Colonic mucosa (tissue), 4 donors: ENCODE measurements at regions not wholly inside any gene's neighbourhood (a gene's known extent, or its start where the extent isn't known, plus 50 kb on each side); places are given as distances from the start of the nearest gene placed in this dataset.

Experiments
- DNase-seq: peaks from one replicate; pipeline ENCODE4 v3.0.0-alpha.2; 2020
- H3K27ac ChIP-seq: fragments of 200-600 bp; one replicate; pipeline ENCODE4 v1.8.0; 2021
- H3K27me3 ChIP-seq: fragments of 200-600 bp; one replicate; pipeline ENCODE4 v1.8.0; 2021
- H3K36me3 ChIP-seq: fragments of 200-600 bp; one replicate; pipeline ENCODE4 v1.8.0; 2021
- H3K4me1 ChIP-seq: fragments of 200-600 bp; one replicate; pipeline ENCODE4 v1.8.0; 2021; ENCODE audit warnings: mild to moderate bottlenecking
- H3K4me3 ChIP-seq: fragments of 200-600 bp; one replicate; pipeline ENCODE4 v1.8.0; 2021
- H3K9ac ChIP-seq, 2 donors: one replicate each; pipeline ENCODE4 v1.7.0; 2013; ENCODE audit warnings: control low read depth in 2 of 2, low read depth in 2 of 2, low read length in 2 of 2
- H3K9me3 ChIP-seq: fragments of 200-600 bp; one replicate; pipeline ENCODE4 v1.8.0; 2021
- CTCF ChIP-seq: fragments of 200-600 bp; IDR thresholded peaks from one replicate; pipeline ENCODE4 v1.8.0; 2022; ENCODE audit warnings: antibody characterized with exemption, mild to moderate bottlenecking
- intact Hi-C: fragments of 100-400 bp; cut with DNase I; formaldehyde crosslinking; loops from one replicate; pipeline ENCODE4 v1.14.1; 2022
- donor health status: healthy.
- donor health status: DM: no; HTN: no; CAD: no.
- donor health status: DM: no; HTN: no; CAD: no.

DNA sequence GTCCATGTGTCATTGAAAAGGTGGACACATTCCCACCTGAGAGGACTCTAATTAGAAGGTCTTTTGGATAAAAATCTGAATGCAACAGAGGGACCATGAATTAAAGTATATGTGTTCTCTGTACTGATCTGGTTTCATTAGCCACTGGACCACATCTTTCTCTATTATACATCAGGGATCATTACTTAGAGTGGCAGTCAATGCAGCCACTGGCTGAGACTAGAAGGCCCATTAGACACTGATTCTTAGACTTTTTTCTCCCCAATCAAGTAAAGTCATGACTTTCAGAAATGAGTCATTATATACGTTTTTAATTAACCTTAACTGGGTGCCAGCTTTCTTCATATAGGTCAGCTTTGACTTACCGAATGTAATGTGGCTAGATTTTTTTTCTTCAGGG, 550.8 kb upstream of the CFAP20DC start:
- Histone ChIP-seq H3K27me3 (no peaks in the 10 kb centered on the region), H3K9me3 (no peaks in the 10 kb centered on the region), H3K9ac (no peak overlapping the region), H3K4me3 (no peak overlapping the region), H3K36me3 (no peaks in the 10 kb centered on the region), H3K4me1 (no peaks in the 10 kb centered on the region), H3K27ac (no peak overlapping the region)
- intact Hi-C loops = no loop called here
- TF ChIP-seq CTCF = no peak
- no peak for DNase-seq

DNA sequence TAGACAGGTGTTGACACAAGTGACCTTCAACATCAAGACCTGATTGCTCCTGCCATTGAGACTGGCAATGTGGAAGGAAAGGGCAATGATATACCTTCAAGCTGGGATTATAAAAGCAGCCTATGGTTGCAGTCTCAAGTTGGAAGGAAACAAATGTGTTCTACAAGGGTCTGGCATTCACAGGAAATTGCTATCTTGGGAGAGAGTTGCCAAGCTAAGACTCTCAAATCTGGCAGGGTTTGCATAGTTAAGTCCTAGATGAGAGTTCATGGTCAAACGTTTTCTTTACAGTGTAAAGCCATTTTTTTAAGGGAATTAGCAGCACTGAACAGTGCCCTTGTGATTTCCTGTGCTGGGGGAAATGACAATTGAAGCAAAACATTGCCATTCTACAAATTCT, 546.9 kb upstream of the CFAP20DC start:
- no peaks in the 10 kb centered on the region for H3K9me3 ChIP-seq
- no peaks in the 10 kb centered on the region for H3K36me3 ChIP-seq
- no peak overlapping the region for H3K4me3 ChIP-seq
- no peak for TF ChIP-seq CTCF
- no peaks in the 10 kb centered on the region for H3K4me1 ChIP-seq
- intact Hi-C loops = no loop called here
- no peaks in the 10 kb centered on the region for H3K27me3 ChIP-seq
- H3K9ac ChIP-seq = no peak overlapping the region
- H3K27ac ChIP-seq = no peak overlapping the region
- DNase-seq = no peak

DNA sequence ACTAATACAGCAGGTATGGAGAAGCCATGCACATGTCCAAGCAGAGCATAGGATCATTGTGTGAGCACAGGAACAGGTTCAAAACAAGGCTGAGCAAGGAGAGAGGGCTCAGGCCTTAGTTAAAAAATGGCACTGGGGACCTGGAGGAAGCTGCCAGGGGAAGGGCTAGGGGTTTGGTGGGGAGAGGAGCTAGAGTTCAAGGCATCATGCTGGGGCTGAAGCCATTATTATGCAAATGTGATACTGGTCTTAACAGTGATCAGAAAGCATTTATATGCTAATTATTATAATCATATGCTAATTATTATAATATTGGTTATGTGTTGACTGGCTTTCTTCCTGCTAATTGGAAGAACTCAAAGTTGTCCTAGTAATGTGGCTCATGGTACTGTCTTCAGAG, 546.0 kb upstream of the CFAP20DC start:
- DNase-seq = no peak
- Histone ChIP-seq H3K4me1 (no peaks in the 10 kb centered on the region), H3K27me3 (no peaks in the 10 kb centered on the region), H3K27ac (no peak overlapping the region), H3K9ac (no peak overlapping the region), H3K4me3 (no peak overlapping the region), H3K9me3 (no peaks in the 10 kb centered on the region), H3K36me3 (no peaks in the 10 kb centered on the region)
- TF ChIP-seq CTCF = no peak
- intact Hi-C loops = no loop called here

DNA sequence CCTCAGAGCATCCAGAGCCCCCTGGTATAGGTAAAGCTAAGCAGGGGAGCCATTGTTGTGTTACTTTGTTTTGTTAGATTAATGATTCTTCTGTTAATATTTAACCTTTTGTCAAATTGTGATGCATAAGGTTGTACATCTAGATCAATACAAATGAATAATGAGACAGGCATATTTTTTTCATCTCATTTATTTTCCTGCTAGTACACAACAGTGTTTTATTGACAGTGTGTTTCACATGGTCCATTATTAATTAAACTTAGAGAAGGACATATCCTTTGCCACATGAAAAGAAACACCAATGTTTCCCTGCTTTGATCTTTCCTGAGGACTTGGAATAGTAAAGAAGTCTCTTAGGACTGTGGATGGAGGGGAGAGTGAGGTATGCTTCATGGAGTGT, 543.6 kb upstream of the CFAP20DC start:
- H3K4me3 ChIP-seq = no peak overlapping the region
- H3K9me3 ChIP-seq = no peaks in the 10 kb centered on the region
- H3K4me1 ChIP-seq = no peaks in the 10 kb centered on the region
- H3K9ac ChIP-seq = no peak overlapping the region
- intact Hi-C loops = no loop called here
- no peaks in the 10 kb centered on the region for H3K27me3 ChIP-seq
- no peak for DNase-seq
- no peak overlapping the region for H3K27ac ChIP-seq
- no peak for TF ChIP-seq CTCF
- H3K36me3 ChIP-seq = no peaks in the 10 kb centered on the region

GRCh38 chr3:59580996-59581395, 531.2 kb upstream of the CFAP20DC start:
- H3K9me3 ChIP-seq = no peaks in the 10 kb centered on the region
- intact Hi-C loops = no loop called here
- H3K27ac ChIP-seq = no peak overlapping the region
- no peak for TF ChIP-seq CTCF
- no peak overlapping the region for H3K4me3 ChIP-seq
- no peak overlapping the region for H3K9ac ChIP-seq
- H3K27me3 ChIP-seq = no peaks in the 10 kb centered on the region
- H3K4me1 ChIP-seq = no peaks in the 10 kb centered on the region
- no peaks in the 10 kb centered on the region for H3K36me3 ChIP-seq
- no peak for DNase-seq

DNA sequence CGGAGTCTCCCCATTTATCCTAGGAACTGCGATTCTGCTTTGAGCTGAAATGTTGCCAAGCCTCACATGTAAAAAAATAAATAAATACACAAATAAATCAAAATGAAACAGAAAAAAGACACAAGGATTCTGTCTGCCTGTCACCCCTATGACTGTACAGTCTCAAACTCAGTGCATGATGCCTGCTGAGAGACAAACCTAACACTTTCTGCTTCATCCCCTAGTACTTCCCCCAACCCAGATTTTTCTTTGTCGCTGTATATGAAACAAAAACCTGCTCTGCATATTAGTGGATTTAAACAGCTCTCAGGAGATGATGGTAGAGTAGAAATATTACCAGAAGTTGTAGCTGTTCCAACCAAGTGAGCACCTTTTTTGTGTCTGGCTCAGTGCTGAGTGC, 530.7 kb upstream of the CFAP20DC start:
- Histone ChIP-seq H3K4me1 (no peaks in the 10 kb centered on the region), H3K9ac (no peak overlapping the region), H3K9me3 (no peaks in the 10 kb centered on the region), H3K4me3 (no peak overlapping the region), H3K27me3 (no peaks in the 10 kb centered on the region), H3K27ac (no peak overlapping the region), H3K36me3 (no peaks in the 10 kb centered on the region)
- TF ChIP-seq CTCF = no peak
- intact Hi-C loops = no loop called here
- DNase-seq = no peak
